ENCODE measurements at regions not wholly inside any gene's neighbourhood (a gene's known extent, or its start where the extent isn't known, plus 50 kb on each side); places are given as distances from the start of the nearest gene placed in this dataset.
A peak's percentile ranks its signal among the peaks of the same experiment; 100 is the strongest.
"Not testable (repeated sequence)": the region's sequence is repeated elsewhere in the genome, so short reads cannot be mapped to it uniquely, and the experiment has no call there.

GRCh38 chr6:9039258-9039657, 603.9 kb upstream of the SLC35B3 start:
- 0 out of 2 replicates have a peak, but pooled peaks have one; percentile 3 for TF ChIP-seq CTCF (conservative IDR thresholded peaks at IDR 0.05; ENCODE audit: low read length)
- no peak for DNase-seq (ENCODE audit: low read depth)
- no peak overlapping the region for H3K4me3 ChIP-seq (ENCODE audit: low read length)

- no peak for DNase-seq (ENCODE audit: low read depth)
- no peak for TF ChIP-seq CTCF (conservative IDR thresholded peaks at IDR 0.05; ENCODE audit: low read length)
- no peak overlapping the region for H3K4me3 ChIP-seq (ENCODE audit: low read length)
Measured at GRCh38 chr6:9028086-9028485, 592.7 kb upstream of the SLC35B3 start.

- H3K4me3 ChIP-seq (ENCODE audit: low read length): no peak overlapping the region
- no peak for TF ChIP-seq CTCF (conservative IDR thresholded peaks at IDR 0.05; ENCODE audit: low read length)
- peak; percentile 9 for DNase-seq (ENCODE audit: low read depth)
Measured at GRCh38 chr6:9025796-9026394, 590.5 kb upstream of the SLC35B3 start.

- no peak for TF ChIP-seq CTCF (conservative IDR thresholded peaks at IDR 0.05; ENCODE audit: low read length)
- no peak for DNase-seq (ENCODE audit: low read depth)
- H3K4me3 ChIP-seq (ENCODE audit: low read length): peak overlapping the region; percentile 46
Measured at GRCh38 chr6:9025228-9025627, 589.9 kb upstream of the SLC35B3 start.

- H3K4me3 ChIP-seq (ENCODE audit: low read length); DNase-seq (ENCODE audit: low read depth): not testable (repeated sequence)
Measured at GRCh38 chr6:9024246-9024645, 588.9 kb upstream of the SLC35B3 start.

GRCh38 chr6:9020001-9020400, 584.7 kb upstream of the SLC35B3 start:
- TF ChIP-seq CTCF (conservative IDR thresholded peaks at IDR 0.05; ENCODE audit: low read length): no peak
- H3K4me3 ChIP-seq (ENCODE audit: low read length): no peak overlapping the region
- DNase-seq (ENCODE audit: low read depth): no peak

- TF ChIP-seq CTCF (conservative IDR thresholded peaks at IDR 0.05; ENCODE audit: low read length): no peak
- H3K4me3 ChIP-seq (ENCODE audit: low read length): no peak overlapping the region
- no peak for DNase-seq (ENCODE audit: low read depth)
Measured at GRCh38 chr6:9009931-9010330, 574.6 kb upstream of the SLC35B3 start.

- no peak for TF ChIP-seq CTCF (conservative IDR thresholded peaks at IDR 0.05; ENCODE audit: low read length)
- no peak for DNase-seq (ENCODE audit: low read depth)
Measured at GRCh38 chr6:9007027-9007426, 571.7 kb upstream of the SLC35B3 start.

More at GRCh38 chr6:9007027-9007426, 571.7 kb upstream of the SLC35B3 start:
- H3K4me3 ChIP-seq (ENCODE audit: low read length): no peak overlapping the region

All from AG10803 (cell line).